Tibial artery (tissue), 4 donors: ENCODE measurements at regions not wholly inside any gene's neighbourhood (a gene's known extent, or its start where the extent isn't known, plus 50 kb on each side); places are given as distances from the start of the nearest gene placed in this dataset.

Source experiments
- DNase-seq, 2 donors: peaks; one replicate each; pipeline ENCODE4 v3.0.0-alpha.2; 2019
- H3K27ac ChIP-seq, 2 donors: fragments of 200-600 bp; sonication (generic) in 1 of 2; 1 replicate in 1 of 2; 2 replicates in 1 of 2; pipeline ENCODE4 v1.5.1; 2018 to 2019; ENCODE audit warnings: mild to moderate bottlenecking in 1 of 2
- H3K27me3 ChIP-seq, 2 donors: fragments of 200-600 bp; sonication (generic) in 1 of 2; one replicate each; pipeline versions ENCODE4 v1.5.1 to v1.6.0; 2016 to 2019
- H3K36me3 ChIP-seq, 3 donors: fragments of 200-600 bp; sonication (generic) in 2 of 3; one replicate each; pipeline ENCODE4 v1.5.1; 2016 to 2019; ENCODE audit warnings: mild to moderate bottlenecking in 2 of 3
- H3K4me1 ChIP-seq, 4 donors: fragments of 200-600 bp; sonication (generic) in 2 of 4; 1 replicate in 3 of 4; 2 replicates in 1 of 4; pipeline ENCODE4 v1.5.1; 2016 to 2019
- H3K4me3 ChIP-seq, 2 donors: fragments of 200-600 bp; sonication (generic) in 1 of 2; 1 replicate in 1 of 2; 2 replicates in 1 of 2; pipeline ENCODE4 v1.5.1; 2018 to 2019; ENCODE audit warnings: mild to moderate bottlenecking in 2 of 2
- H3K9me3 ChIP-seq, 3 donors: fragments of 200-600 bp; sonication (generic) in 1 of 3; one replicate each; pipeline ENCODE4 v1.5.1; 2016 to 2019
- intact Hi-C: fragments of 100-400 bp; cut with DNase I; formaldehyde crosslinking; loops from one replicate; pipeline ENCODE4 v1.15.0; 2023; ENCODE audit warnings: low total_unique reads
- TF ChIP-seq, protein P1 (sequence below), 2 experiments: fragments of 200-600 bp in 1 of 2; fragments of 450-650 bp in 1 of 2; IDR thresholded peaks; one replicate each; pipeline ENCODE4 v1.5.1; 2017 to 2019; ENCODE audit warnings: antibody characterized with exemption in 2 of 2, mild to moderate bottlenecking in 1 of 2, moderate library complexity in 1 of 2

DNA sequence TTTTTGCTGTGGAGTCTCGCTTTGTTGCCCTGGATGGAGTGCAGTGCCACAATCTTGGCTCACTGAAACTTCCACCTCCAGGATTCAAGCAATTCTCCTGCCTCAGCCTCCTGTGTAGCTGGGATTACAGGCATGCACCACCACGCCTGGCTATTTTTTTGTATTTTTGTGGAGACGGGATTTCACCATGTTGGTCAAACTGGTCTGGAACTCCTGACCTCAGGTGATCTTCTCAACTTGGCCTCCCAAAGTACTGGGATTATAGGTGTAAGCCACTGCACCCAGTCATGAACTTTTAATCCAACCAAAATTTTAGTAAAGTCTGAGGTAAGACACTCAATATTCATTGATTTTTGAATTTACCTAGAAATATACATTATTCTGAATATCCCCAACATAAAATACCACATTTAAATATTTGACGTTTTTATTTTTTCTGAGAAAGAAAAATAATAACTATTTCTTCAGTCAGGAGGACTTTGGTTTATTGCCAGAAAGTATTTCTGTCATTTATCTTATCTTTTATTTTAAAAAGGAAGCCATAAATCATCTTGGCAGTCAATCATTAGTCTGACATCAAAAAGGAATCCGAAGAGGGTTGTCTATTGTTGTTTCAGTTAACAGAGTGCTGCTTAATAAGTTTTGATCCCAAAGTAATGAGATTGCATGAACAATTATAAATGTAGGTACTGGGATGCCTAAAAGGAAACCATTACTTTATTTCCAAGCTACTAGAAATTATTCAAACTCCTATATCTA, 102.2 kb upstream of the GRIA4 start:
- no peaks in the 10 kb centered on the region for H3K9me3 ChIP-seq
- DNase-seq = no peak
- no peaks in the 10 kb centered on the region for H3K27me3 ChIP-seq
- no peak overlapping the region for H3K27ac ChIP-seq
- H3K4me1 ChIP-seq = no peaks in the 10 kb centered on the region
- TF ChIP-seq, protein P1, sequence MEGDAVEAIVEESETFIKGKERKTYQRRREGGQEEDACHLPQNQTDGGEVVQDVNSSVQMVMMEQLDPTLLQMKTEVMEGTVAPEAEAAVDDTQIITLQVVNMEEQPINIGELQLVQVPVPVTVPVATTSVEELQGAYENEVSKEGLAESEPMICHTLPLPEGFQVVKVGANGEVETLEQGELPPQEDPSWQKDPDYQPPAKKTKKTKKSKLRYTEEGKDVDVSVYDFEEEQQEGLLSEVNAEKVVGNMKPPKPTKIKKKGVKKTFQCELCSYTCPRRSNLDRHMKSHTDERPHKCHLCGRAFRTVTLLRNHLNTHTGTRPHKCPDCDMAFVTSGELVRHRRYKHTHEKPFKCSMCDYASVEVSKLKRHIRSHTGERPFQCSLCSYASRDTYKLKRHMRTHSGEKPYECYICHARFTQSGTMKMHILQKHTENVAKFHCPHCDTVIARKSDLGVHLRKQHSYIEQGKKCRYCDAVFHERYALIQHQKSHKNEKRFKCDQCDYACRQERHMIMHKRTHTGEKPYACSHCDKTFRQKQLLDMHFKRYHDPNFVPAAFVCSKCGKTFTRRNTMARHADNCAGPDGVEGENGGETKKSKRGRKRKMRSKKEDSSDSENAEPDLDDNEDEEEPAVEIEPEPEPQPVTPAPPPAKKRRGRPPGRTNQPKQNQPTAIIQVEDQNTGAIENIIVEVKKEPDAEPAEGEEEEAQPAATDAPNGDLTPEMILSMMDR (IDR thresholded peaks at IDR 0.05) = no peak
- no peak overlapping the region for H3K4me3 ChIP-seq
- H3K36me3 ChIP-seq = no peaks in the 10 kb centered on the region
- intact Hi-C loops = no loop called here

DNA sequence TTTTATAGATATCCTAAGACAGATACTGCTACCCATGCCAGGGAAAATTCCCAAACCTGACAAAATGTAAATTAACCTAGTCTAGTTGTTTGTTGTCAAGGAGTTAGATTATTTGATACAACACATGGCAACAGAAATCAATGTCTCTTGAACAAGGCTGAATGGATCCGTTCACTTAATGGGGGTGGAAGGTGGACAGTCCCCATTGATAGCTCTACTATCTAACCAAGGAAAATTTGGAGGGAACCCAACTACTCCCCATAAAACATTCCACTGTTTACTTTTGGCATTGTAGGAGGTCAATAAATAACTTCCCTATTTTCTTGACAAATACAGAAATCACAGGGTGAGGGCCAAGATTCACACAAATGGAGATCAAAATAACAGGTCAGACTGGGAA, 117.9 kb upstream of the GRIA4 start:
- Histone ChIP-seq H3K36me3 (no peaks in the 10 kb centered on the region), H3K4me1 (no peaks in the 10 kb centered on the region), H3K27ac (no peak overlapping the region), H3K27me3 (no peaks in the 10 kb centered on the region), H3K9me3 (no peaks in the 10 kb centered on the region), H3K4me3 (no peak overlapping the region)
- intact Hi-C loops = no loop called here
- TF ChIP-seq, protein P1 (IDR thresholded peaks at IDR 0.05) = no peak
- DNase-seq = no peak

DNA sequence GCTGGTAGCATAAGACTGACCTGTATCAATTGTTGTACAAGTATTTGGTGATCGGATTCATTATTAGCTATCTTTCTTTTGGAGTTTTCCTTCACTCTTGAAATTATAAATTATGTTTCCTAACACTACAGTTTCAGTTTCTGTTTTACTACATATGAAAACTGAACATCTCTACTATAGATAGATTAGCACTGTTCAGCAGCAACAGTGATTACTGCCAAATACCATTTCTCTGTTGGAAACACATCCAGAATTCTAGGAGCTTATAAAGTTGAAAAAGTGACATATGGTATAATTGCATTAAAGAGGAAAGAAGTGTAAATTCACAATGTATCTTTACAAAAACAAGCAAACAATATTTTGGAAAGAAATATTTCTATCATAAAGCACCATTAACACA, 118.5 kb upstream of the GRIA4 start:
- TF ChIP-seq, protein P1 (IDR thresholded peaks at IDR 0.05) = no peak
- Histone ChIP-seq H3K27me3 (no peaks in the 10 kb centered on the region), H3K27ac (no peak overlapping the region), H3K9me3 (no peaks in the 10 kb centered on the region), H3K4me3 (no peak overlapping the region), H3K4me1 (no peaks in the 10 kb centered on the region), H3K36me3 (no peaks in the 10 kb centered on the region)
- no peak for DNase-seq
- intact Hi-C loops = no loop called here

DNA sequence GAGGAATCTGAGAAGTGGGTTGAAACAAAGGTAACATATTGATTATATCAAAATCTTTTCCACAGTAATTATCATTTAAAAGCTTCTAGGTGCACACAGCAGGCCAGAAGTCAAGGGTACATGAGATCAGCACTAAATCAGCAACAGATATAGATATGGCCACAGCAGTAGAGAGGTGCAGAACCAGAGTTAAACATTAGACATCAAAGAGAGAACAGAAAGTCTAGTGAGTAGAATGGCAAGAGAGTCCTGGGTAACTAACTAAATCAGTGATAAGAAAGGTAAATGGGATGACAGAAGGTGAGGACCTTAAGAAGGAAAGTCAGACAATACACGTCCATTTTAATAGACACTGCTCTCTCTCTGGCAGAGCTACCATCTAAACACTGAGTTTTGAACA, 119.5 kb upstream of the GRIA4 start:
- intact Hi-C loops = no loop called here
- TF ChIP-seq, protein P1 (IDR thresholded peaks at IDR 0.05) = no peak
- Histone ChIP-seq H3K4me1 (no peaks in the 10 kb centered on the region), H3K36me3 (no peaks in the 10 kb centered on the region), H3K9me3 (no peaks in the 10 kb centered on the region), H3K4me3 (no peak overlapping the region), H3K27ac (no peak overlapping the region), H3K27me3 (no peaks in the 10 kb centered on the region)
- no peak for DNase-seq

DNA sequence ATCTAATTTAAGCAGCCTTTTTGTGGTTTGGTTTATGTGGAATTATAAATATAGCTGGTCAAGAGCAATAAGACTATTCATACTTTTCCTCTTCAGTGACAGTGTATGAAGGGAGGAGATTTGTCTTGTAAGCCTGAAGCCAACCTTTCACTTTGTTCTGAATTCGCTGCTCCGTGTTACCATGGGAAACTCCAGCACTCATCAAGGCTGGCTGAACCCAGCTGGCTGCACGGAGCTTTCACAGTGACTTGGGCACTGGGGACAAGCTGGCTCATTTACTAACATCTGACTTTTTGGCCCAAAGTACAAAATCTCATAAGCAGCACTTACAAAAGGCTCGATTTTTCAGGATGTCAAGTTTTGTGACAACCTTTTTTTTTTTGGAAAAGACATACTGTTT, 120.4 kb upstream of the GRIA4 start:
- intact Hi-C loops = no loop called here
- Histone ChIP-seq H3K27me3 (no peaks in the 10 kb centered on the region), H3K4me1 (no peaks in the 10 kb centered on the region), H3K4me3 (no peak overlapping the region), H3K27ac (no peak overlapping the region), H3K36me3 (no peaks in the 10 kb centered on the region), H3K9me3 (no peaks in the 10 kb centered on the region)
- TF ChIP-seq, protein P1 (IDR thresholded peaks at IDR 0.05) = no peak
- DNase-seq = no peak

DNA sequence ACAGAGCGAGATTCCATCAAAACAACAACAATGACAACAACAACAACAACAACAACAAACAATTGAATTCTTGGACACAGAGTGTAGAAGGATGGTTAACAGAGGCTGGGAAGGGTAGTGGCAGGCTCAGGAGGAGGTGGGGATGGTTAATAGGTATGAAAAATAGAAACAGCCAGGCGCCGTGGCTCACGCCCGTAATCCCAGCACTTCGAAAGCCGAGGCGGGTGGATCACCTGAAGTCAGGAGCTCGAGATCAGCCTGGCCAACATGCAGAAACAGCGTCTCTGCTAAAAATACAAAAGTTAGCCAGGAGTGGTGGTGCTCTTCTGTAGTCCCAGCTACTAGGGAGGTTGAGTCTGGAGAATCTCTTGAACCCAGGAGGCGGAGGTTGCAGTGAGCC, 122.9 kb upstream of the GRIA4 start:
- intact Hi-C loops = no loop called here
- H3K36me3 ChIP-seq = no peaks in the 10 kb centered on the region
- TF ChIP-seq, protein P1 (IDR thresholded peaks at IDR 0.05) = no peak
- no peak overlapping the region for H3K27ac ChIP-seq
- no peaks in the 10 kb centered on the region for H3K27me3 ChIP-seq
- no peaks in the 10 kb centered on the region for H3K9me3 ChIP-seq
- DNase-seq = no peak
- H3K4me1 ChIP-seq = no peaks in the 10 kb centered on the region
- no peak overlapping the region for H3K4me3 ChIP-seq
